HG03039 (cell line): ENCODE measurements at regions not wholly inside any gene's neighbourhood (a gene's known extent, or its start where the extent isn't known, plus 50 kb on each side); places are given as distances from the start of the nearest gene placed in this dataset.

Source experiments
- ATAC-seq: cut with Tn5 transposase; IDR thresholded peaks from one replicate; pipeline ENCODE4 v1.9.1; 2021; ENCODE audit warnings: mild to moderate bottlenecking, moderate library complexity; ENCODE audit not compliant: unreplicated experiment

DNA sequence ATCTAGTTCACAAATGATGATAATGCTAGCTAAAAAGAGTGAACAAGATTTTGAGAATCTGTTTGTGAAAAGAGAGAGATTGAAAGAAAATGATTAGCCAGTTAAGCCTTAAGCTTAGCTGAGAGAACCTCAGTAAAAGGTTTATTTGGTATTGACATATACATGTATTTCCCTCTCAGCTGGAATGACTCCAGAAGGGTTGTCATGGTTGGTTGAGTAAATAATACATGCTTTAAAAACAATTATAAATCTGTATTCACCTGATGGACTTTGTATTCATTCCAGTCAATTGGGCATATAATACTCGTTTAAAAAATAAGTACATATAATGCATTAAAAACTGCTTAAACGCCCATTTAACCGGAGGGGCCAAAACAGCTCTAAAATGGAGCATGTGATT is 181.4 kb downstream of the GRB14 start:
- ATAC-seq = no peak

DNA sequence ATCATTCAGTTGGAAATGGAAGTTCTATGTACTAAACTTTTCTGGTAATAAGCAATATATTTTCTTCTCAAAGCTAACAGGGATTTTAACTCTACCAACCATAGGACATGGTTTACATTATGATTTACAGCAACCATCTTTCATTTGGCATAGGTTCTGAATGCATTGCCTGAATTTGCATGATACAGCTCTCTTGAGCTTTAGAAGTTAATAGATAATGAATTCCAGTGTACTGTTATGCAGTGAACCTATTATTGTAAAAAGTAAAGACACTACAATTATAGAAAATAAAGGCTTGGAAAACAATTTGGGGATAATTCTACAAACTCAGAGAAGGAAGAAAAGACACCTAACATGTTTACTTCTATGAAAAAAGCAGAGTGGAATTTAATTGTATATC is 182.0 kb downstream of the GRB14 start:
- ATAC-seq = no peak

DNA sequence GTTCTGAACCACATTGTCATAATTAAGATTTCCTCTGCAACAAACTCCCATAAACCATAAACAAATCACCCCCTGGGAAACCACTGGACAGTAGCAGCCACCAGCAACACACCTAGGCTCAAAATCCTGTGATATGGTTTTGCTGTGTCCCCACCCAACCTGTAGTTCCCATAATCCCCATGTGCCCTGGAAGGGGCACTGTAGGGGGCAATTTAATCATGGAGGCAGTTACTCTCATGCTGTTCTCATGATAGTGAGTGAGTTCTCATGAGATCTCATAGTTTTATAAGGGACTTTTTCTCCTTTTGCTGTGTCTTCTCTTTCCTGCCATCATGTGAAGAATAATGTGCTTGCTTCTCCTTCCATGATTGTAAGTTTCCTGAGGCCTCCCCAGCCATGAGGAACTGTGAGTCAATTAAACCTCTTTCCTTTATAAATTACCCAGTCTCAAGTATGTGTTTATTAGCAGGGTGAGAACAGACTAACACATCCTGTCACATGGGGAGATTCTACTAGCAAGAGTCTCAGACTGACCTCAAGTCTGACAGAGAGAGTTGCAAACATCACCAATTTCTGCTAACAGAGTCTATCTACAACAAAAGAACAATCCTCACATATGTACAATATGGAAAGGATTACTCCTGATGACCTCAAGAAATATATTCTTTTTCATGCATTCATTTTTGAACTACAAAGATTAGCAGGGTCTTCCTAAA is 182.6 kb downstream of the GRB14 start:
- no peak for ATAC-seq

DNA sequence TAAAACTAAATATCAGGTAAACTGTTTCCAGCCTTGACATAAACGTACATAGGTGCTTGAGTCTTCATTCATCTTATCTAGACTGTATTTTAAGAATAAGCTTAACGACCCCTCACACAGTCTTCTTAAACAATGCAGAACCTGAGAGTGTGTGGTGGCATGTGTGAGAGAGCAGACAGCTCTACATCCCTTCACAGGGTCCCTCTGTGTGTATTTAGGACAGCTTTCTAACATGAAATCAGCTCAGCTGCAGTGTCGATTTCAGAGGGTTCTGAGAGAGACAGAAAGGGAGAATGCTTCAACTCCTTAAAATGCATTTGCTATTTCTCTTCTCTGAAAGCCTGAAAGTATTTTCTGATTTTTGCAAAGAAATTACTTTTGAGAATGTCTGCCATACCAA is 185.2 kb downstream of the GRB14 start:
- no peak for ATAC-seq

DNA sequence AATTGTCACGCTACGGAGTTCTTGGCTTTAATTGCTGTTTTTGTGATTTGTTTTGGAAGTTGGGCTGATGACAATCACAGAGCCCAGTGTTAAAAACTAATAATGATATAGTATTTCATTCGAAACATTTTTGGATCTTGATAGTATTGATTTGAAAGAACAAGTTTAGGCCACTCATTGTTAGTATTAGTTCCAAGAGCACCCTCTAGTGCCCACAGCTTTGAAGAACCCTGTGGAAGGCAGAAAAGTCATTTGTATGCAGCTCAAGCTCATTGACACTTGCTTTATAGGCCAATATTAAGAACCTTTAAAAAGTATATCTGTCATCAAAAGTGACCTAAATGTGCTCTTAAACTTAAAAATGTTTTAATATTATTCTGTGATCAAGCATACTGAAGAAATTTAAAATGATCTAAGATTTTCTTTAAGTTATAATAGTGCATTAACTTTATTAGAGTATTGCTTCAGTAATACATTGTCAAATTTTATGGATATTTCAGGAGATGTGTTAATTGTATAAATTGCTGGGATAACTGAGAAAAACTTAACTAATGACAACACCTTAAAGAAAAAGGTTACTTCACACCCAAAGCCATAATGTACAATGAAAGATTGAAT is 191.0 kb downstream of the GRB14 start:
- ATAC-seq = peak; percentile 58

DNA sequence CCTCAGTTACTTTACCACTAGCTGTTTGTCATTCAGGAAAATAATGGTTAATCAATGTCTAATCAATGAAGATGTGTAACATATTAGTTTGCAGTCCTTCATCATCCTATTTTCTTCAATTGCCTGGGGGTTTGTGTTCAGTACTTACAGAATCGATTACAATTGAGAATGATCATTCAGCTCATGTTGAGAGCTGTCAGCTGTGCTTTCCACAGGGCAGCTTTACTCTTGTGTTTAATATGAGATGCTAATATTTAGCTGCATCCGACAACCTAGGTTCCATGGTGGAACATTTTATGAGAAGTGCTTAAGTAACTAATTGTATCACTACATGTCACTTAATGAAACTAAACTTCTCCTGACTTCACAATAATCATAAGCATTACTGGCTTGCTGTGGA is 191.9 kb downstream of the GRB14 start:
- no peak for ATAC-seq

DNA sequence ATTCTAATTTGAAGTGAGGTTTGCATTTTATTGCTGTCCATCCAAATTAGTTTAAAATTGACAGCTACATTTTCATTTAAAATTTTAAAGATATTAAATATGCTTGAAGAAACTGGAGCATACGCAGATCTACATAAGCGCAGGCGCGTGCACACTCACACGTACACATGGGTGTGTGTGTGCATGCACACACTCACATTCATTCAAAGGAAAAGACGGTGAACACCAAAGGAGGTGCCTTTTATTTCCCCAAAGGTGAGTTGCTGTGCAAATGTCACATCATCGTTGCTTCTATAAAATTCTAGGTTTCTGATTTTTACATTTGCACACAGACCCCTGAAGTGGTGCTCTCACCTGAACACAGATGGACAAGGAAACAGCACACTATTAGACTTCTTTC is 194.2 kb downstream of the GRB14 start:
- ATAC-seq = no peak

DNA sequence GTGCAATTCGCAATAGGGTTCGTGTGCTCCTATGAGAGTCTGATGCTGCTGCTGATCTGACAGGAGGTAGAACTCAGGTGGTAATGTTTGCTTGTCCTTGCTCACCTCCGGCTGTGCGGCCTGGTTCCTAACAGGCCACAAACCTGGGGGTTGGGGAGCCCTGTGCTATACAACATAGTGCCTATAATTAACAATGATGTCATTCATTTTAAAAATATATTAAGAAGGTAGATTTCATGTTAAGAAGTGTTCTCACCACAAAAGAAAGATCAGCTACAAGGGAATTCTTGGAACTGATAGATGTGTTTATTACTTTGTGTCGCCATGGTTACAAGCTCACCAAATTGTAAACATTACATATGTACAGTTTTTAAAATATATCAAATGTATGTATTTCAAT is 200.5 kb downstream of the GRB14 start:
- no peak for ATAC-seq

DNA sequence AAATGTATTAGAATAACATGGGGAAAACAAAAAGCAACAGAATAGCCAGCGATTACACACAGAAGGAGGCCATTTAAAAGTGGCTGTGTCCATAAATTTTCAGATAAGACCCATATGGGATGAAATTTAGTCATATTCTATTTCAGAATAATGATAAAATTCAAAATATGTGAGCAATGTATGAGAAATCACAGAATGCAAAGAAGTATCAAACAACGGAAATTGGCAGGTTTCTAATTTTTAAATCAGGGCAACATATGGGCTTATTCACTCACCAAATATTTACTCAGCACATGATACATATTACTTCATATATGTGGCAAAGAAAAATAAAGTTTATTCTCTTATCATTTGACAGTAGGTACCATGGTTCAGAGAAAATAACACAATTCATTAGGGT is 208.5 kb downstream of the GRB14 start:
- no peak for ATAC-seq

DNA sequence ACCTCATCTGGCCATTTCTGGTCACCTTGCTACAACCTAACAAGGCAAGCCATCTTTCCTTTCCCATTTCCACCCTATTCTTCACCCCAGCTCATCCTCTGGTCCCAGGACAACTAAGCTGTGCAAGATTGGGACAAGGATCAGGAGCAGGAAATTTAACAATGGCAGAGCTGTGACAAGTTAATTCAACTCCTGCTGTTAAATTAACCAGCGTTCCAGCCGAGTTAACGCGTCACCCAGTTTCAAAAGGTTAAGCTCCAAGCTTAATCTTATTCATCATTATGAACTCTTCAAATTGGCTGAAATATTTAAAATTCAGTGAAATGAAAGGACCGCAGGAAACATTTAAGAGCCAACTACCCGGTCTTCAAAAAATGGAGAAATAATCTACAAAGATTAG is 231.9 kb downstream of the GRB14 start:
- ATAC-seq = no peak

DNA sequence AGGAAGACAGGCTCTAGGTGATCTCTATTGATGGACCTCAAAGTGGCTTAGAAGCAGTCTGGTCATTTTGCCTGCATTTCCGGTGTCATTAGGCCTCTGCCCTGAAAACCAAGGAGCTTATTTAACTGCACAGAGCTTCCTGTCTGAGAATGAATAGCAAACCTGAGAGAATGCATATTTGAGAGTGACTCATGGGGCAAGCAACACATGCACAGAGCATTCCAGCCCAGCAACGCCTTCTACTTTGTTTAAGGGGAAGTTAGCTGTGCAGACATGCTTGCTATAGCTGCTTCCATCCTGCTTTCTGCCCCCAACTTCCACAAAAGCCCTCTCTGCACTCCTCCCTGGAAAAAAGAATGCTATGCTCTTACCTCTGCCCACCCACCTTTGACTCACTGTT is 232.8 kb downstream of the GRB14 start:
- ATAC-seq = no peak

DNA sequence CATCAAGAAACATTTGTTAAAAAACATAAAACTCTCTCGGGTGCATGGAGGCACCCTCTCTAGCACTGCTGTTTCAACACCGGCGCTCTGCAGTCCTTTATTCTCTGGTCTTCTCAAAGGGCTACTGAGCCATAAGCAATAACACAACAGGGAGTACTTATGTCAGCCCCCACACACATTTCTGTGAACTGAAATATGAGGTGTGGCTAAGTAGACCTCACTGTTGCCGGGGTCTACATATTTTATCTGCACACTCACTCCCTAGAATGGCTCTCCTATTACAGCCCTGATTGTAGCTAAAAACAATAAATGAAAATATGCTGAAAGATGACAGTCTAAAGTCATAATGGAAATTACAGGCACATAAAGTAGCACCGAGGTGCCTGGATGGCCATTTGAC is 235.1 kb downstream of the GRB14 start:
- no peak for ATAC-seq

DNA sequence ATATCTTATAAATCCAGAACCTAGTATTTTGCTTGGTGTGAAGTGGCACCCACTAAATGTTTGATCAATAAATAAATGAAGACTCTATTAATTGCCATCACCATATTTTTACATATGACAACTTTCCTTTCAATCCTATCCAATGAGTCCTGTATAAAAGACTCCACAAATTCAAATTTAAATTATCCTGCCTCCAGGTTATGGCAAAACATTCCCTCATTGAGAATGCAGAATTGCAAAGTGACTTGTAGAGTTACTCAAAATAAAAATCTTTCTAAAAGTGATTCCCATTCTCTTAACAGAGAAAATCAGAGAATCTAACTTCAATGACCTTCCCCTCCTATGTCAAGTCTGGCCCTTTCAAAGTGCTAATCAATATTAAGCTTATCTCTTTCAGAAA is 236.8 kb downstream of the GRB14 start:
- ATAC-seq = no peak

DNA sequence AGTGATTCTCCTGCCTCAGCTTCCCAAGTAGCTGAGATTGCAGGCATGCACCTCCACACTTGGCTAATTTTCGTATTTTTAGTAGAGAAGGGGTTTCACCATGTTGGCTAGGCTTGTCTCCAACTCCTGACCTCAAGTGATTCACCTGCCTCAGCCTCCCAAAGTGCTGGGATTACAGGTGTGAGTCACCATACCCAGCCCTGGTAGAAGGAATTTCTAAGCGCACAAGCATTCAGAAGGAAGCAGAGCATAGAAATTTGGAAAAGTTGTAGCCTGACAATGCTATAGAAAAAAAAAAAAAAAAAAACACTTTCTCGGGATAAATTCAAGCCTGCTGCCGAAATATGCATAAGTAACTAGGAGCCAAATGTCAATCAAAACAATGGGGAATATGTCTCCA is 249.4 kb downstream of the GRB14 start:
- ATAC-seq = no peak

DNA sequence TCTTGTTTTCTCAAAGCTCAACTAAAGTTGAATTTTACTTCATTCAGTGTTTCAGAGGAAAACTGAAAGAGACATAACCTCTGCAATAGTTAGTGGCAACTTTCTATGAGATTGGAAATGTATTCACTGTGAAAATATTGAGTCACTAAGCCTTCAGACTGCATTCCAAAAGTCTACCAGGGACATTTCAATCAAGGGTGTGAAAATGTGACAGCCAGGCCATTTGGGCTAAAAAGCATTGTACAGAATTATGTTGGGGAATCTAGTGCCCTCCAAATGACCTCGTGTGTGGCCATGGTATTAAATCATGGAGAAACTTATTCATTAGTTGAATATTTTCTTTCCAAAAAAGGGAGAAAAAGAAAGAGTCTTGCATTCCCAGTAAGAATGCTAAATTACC is 251.9 kb downstream of the GRB14 start:
- ATAC-seq = no peak

DNA sequence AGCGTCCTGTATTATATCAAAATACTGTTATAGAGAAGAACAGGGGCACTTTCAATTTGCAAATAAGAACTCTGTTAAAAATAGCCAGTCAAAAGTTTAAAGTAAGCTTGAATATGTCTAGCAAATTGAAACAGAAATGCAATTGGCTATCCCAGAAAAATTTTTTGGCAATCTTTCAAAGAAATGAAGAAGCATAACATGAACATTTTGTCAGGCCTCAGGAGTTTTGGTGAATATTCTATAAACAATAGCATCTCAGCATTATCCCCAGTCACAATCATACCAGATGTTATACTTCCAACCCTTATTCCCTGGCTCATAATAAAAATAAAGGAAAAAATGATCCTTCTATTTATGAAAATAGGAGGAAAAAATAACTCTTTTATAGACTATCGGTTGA is 252.4 kb downstream of the GRB14 start:
- no peak for ATAC-seq

DNA sequence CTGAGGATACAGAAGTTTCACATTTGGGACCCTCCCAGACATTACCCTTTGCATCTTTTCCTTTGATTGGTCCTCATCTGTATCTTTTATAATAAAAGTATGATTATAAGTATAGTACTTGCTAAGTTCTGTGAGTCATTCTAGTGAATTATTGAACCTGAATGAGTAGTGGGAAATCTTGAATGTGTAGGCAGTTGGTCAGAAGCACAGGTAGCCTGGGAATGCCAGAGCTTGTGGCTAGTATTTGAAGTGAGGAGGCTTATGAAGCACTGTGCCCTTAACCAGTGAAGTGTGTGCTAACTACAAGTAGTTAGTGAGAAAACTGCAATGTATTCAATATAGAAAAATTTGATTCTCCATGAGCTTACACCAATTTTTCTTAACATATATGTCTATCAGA is 257.6 kb downstream of the GRB14 start:
- ATAC-seq = no peak

DNA sequence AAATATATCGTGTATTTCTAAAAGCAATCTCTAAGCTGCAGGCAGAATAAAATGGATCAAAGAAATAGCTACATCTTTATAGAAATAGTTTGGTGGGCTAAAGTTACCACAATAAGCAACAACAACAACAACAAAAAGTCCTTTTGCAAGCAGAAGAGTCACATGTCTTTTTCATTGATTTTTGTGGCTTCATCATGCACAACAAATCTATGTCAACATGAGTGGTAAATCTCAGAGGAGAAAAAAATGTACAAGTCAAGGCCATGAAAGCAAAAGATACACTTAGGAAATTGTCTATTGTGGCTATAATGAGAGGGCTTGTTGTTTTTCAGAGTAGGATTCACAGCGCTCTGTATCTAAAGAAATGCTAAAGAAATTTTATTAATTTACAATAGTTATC is 269.7 kb downstream of the GRB14 start:
- ATAC-seq = no peak

DNA sequence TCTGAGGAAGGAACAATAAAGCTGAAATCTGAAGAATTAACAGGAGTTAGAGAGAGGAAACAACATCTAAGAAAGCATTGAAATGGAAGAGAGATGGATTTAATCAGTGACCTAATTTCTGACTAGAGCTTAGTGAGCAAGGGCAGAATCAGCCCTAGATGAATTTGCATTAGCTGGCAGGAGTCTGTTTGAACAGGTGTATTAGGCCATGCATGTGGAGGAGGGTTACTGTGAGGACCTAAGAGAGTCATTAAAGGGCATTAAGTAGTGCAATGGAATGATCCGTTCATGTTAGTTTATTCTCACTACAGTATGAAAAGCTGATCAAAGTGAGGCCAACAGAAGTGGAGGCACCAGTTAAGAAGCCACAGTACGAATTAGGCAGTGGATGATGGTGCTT is 285.3 kb downstream of the GRB14 start:
- ATAC-seq = no peak

DNA sequence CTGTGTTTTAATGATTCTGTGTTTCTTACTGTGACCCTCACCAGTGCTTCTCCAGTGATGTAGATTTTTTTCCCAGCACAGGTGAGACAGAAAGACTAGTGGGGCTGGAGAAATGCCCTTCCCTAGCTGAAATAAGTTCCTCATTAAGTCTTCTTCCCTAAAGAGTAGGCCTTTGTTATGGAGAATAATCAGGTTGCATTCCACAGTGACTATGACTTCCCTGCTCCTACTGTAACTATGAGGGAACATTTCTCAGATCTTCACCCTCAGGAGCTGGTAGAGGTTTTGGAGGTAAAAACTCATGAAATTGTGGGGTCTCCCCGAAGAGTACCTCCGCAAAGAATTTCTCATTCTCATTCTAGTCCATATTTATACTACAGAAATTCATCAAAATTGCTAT is 286.2 kb downstream of the GRB14 start:
- no peak for ATAC-seq

DNA sequence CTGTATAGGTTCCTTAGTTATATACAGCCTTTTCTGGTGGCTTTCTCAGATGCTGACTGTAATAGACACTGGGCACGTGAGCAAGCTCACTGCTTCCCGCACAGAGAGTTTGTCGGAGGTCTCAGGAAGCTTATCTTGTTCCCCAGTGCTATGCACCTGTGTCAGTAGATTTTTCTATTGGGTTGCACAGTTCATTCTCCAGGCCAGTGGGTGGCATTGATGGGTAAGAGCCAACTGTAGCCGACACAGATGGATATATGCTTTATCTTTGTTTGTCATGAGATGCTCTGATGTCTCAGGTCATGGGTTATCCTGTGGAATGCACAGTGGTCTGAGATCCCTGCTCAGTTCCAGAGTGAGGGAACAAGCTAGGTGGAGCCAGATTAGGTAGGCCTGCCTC is 293.0 kb downstream of the GRB14 start:
- no peak for ATAC-seq

DNA sequence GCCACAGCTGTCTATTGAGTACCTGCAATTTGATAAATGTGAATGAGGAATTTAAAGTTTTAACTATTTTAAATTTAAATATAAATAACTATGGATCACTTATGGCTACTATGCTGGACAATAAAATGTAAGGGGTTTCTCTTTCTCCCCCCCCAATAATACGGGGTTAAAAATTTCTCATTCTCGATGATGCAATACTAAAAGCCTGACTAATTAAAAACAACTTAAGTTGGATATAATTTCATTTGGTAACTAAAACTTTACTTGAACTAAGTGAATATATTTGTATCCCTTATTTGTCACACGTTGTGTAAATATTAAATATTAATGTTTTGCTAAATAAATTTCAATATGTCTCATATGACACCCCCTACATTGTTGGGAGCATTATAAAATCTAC is 297.3 kb downstream of the GRB14 start:
- ATAC-seq = no peak

DNA sequence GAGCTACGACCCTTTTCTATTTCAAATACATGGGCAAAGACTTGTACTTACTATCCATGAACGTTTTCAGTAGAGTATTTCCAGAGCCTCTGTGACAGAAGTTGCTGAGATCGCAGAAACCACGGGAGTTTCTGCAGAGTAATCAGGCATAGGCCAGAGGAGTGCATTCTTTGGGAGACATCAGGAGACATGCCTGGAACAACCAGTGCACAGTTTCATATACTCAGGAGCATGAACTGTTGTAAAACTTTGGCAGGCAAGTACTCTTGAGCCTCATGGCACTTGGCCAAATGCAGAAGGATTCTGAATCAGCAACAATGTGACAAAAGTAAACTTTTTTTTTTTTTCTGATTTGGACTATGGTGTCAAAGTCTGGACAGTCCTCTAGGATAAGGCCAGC is 307.1 kb downstream of the GRB14 start:
- no peak for ATAC-seq
